Middle frontal gyrus (tissue), 1 donor: ENCODE measurements at regions not wholly inside any gene's neighbourhood (a gene's known extent, or its start where the extent isn't known, plus 50 kb on each side); places are given as distances from the start of the nearest gene placed in this dataset.
"Not testable (repeated sequence)": the region's sequence is repeated elsewhere in the genome, so short reads cannot be mapped to it uniquely, and the experiment has no call there.

Source experiments
- DNase-seq: peaks from one replicate; pipeline ENCODE4 v3.0.0-alpha.2; 2015; ENCODE audit warnings: low spot score; ENCODE audit errors: extremely low spot score

DNA sequence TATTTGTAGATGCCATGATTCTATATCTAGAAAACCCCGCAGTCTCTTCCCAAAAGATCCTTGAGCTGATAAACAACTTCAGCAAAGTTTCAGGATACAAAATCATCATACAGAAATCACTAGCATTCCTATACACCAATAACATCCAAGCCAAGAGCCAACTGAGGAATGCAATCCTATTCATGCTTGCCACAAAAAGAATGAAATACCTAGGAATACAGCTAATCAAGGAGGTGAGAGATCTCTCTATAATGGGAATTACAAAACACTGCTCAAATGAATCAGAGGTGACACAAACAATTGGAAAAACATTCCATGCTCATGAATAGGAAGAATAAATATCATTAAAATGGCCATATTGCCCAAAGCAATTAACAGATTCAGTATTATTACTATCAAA, 551.4 kb upstream of the SLC39A10 start:
- DNase-seq = no peak

DNA sequence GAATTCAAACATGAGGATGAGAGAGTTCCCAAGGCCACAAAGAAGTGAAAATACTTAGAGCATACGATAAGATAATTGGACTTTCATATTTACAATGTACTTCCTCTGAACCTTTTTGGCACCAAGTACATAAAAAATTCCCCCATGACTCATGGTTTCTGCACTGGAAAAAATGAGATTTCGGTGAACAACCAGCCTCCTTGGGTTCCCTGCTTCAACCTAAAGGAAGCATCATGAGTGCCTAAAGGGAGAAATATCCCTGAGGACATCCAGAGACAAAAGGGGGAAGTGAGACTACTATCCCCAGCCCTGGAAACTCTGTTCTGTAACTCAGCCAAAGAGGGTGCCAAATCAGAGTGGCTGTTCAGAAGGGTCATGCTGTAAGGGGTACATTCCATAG, 562.7 kb upstream of the SLC39A10 start:
- DNase-seq = no peak

DNA sequence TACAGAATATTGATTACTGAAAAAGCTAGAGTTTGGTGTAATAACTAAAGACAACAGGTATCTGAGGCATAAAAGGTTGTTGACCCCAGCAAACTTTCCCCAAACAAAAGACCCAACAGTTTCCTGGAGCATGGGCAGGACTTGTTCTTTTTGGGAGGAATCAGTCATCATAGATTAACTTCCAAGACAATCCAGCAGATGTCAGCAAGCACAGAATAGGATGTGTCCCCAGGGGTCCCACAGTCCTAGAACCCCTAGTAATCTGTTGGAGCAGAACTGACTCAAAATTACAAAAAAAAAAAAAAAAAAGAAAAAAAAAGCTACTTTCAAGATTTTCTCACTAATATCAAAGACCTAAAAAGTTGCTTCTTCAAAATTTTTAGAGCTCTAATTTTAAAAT, 564.7 kb upstream of the SLC39A10 start:
- DNase-seq = no peak

DNA sequence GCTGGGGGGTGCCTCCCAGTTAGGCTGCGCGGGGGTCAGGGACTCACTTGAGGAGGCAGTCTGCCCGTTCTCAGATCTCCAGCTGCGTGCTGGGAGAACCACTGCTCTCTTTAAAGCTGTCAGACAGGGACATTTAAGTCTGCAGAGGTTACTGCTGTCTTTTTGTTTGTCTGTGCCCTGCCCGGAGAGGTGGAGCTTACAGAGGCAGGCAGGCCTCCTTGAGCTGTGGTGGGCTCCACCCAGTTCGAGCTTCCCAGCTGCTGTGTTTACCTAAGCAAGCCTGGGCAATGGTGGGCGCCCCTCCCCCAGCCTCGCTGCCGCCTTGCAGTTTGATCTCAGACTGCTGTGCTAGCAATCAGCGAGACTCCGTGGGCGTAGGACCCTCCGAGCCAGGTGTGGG, 584.2 kb upstream of the SLC39A10 start:
- DNase-seq = not testable (repeated sequence)

DNA sequence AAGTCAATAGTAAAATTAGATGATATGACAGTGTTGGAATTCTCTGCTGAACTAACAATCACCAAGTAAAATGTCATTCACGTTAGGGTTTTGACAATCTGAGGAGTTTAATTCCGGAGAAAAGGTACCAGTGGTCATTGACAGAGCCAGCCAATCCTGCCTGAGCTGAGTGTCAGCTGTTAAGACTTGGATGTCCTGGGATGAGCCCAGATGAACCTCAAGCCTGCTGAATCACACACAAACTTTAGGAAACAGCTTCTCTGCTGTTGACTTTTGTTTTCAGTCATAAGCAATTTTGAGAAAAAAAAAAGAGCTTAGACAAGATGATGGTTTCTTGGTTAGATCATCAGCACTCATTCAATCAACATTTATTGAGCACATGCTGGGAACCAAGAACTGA, 600.0 kb upstream of the SLC39A10 start:
- DNase-seq = no peak

DNA sequence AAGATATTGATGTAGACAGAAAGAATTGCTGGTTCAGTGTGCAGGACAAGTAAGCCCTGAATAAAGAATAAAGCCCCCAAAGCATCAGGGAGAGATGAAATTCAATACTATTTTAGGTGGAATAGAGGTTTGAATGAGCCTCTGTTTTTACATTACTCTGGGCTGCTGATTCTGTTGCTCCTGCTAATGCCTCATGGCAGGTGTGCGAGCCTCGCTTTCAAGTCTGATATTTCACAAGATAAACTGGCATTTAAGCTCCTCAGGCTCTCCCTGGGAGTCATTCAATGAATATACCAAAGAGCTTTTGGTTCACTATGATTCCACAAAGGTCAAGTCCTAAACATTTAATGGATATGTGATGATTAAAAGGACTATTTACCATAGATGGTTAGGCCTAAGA, 601.0 kb upstream of the SLC39A10 start:
- no peak for DNase-seq

DNA sequence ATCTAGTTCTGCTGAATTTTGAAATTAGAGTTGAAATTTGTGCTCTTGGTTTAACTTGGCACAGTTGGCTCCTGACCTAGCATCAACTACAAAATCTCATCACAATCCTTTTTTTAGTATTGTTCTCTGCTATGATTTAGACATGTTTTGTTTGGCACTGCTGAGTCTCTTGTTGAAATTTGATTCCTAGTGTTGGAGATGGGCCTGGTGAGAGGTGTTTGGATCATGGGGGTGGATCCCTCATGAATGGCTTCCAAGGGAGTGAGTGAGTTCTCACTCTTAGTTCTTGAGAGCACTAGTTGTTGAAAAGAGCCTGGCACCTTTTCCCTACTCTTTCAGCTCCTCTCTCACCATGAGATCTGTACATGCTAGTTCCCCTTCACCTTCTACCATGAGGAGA, 605.6 kb upstream of the SLC39A10 start:
- no peak for DNase-seq

DNA sequence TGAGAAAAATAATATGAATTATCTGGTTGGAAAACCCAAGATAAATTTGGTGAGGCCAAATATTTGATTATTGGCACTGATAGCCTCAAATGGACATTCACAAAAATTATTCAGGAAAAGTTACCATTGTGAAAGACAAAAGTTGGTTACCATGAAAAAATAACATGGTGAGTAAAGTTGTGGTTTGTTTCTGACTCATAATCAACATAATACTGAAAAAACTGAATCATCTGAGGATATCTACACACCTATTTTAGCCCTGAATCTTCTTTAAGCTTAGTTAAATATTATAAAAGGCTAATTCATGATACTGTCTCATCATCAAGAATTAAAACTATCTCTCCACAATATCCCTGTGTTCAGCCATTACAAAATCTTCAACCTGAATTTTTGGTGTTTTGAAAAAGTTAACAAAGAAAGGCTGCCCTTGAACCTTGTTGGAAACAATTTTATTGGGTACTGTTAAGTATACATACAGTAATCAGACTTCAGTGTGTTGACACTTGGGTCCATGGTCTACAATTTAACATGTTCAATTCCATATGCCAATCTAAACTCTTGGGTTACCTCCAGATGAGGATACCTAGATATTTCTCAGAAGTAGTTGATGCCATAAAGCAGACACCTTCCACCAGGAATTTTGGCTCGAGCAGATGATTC, 607.5 kb upstream of the SLC39A10 start:
- DNase-seq = no peak

DNA sequence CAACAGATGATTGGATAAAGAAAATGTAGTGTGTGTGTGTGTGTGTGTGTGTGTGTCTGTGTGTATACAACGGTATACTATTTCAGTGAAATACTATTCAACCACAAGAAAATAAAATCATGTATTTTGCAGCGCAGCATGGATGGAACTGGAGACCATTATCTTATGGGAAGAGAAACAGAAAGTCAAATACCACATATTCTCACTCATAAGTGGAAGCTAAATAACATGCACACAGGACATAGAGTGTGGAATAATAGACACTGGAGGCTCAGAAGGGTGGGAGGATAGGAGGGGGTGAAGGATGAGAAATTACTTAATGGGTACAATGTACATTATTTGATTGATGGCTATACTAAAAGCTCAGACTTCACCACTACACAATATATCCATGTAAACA, 609.1 kb upstream of the SLC39A10 start:
- DNase-seq = no peak

DNA sequence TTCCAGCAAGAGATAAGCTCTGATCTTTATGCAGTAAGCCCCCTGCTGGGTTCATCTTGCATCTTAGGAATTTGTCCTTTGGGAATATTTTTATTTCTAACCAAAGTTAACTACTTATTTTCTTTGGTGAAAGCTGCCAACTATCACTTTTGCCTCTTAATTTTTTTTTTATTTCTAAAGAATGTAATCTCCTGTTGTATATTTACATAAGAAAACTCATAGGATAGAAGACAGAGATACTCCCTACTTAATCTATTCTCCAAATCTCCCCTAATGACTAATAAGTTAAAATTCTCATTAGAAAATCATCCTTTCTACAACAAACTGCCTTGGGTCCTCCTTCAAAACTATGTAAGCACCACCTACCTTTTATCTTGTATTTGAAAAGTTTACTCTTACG, 612.2 kb upstream of the SLC39A10 start:
- no peak for DNase-seq

DNA sequence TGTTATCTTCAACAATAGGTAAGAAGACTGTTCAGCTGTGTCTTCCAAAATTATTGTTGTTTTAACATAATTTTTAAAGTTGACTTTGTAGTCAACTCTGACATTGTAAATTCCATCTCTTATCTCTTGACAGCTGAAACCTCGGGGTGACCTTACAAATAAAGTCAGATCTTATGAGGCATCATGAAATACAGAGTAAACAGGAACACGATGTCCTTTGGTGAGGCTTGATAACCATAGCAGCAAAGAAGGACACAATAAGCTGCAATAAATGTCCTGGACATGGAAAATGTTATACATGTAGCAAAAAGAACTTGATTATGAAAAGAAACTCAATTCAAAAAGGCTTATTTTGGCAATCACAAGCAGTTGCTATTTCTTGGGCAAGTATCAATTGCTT, 618.9 kb upstream of the SLC39A10 start:
- DNase-seq = no peak

DNA sequence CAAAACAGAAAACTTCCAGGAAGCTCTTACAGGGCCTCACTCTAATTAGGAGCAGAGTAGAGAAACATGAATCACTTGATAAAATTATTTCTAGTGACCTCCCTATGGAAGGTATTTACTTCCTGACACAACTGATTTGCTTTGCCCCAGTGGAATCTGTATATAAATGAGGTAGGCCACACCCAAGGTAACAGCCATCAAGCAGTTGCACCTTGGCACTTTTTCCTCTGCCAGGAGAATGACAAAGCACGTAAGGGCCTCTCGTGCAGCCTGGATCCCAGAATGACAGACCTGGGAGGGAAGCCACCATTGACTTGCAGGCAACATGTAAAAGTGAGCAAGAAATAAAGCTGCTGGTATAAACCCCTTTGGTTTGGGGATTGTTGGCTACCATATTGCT, 620.0 kb upstream of the SLC39A10 start:
- DNase-seq = no peak

DNA sequence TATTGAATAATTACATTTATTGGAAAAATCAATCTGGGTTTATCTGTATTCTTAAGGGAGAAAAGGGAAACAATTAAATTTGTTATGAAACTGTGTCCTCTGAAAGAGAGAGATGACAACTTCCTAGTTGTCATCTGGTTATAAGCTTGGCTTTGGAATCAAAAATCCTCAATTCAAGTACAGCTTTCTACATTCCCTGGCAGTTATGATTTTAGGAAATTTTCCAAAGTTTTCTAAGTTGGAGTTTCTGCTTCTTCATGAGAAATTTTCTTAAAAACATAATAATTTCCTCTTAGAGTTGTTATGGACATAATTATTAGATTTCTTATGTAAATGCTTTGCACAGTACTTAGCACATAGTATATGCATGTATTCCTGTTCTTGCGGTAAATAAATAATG, 625.6 kb upstream of the SLC39A10 start:
- DNase-seq = no peak

DNA sequence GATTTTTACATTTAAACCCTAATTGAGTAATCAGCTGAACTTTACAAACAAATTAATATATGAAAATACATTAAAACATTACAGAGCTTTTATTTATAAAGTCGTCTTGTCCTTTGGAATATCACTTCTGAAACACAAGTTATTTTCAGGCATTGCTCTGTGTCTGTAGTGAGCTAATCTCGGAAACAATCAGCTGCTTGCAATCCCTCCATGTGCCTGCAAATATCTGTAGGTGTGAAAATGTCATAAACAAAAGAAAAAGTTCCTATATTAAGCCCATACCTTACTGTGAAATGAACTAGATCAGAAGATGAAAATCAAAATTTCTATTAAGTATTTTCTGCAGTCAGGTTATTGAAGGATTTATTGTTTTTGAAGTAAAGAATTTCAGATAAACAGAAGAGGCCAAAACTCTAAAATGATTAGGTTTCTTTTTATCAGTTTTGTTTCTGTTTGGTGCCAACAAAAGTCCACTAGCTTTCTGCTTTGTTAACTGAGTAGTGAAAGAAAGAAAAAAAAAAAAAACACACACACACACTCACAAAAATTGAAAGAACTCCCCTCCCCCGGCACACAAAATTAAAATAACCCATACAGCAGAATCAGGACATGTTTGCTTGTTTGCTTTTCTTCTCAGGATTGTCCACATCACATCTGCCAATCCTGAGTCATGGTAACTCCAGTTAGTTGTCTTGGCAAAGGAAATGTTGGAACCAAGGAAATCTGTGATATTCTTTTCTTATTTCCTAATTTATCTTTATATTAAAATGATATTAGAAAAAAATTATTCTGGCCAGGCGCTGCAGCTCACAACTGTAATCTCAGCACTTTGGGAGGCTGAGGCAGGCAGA, 627.0 kb upstream of the SLC39A10 start:
- no peak for DNase-seq

DNA sequence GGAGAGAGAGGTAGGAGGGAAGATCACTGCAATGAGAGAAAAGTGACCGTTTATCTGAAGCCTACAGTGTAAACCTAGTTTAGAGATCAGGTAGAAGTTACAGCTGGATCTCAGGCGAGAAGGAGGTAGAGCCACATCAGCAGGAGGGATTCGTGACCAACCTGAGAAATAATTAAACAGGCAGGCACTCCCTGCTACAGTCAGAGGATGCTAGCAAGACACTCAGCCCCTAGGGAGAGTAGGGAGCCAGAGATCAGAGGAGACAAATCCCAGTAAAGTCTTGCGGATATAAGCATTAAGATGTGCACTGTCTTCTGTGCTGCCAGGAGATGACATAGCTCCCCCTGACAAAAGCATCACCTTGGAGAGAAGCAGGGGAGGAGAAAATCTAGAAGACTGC, 629.1 kb upstream of the SLC39A10 start:
- DNase-seq = no peak

DNA sequence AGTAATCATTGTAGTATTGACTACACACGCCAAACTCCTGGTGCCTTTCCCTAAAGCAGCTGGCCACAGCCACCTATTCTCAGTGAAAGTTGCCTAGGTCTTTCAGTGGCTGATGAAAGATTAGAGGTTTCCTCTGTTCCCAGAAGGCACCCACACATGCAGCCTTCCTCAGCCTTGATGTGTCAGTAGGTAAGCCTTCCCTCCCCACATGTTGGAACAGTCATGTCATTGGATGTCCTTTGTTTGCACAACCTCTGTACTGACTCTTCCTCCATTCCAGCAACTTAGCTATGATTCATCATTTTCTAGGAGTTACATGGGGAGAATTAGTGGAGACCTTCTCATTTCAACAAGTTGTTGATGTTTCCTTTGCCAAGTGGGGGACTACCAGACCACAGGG, 630.8 kb upstream of the SLC39A10 start:
- DNase-seq = no peak

DNA sequence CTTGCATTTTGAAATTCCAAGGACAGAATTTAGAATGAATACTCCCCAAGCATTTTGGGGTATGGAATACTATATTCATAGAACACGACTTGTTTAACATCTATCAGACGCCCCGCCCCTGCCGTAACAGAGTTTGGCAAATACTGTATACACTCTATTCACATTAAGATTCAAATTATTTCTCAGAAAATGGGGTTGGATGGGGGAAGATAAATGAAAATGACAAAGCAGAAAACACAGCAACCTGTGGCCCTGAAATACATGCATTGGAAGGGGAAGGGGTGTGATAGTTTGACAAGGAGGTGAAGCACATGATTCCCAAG, 634.6 kb upstream of the SLC39A10 start:
- no peak for DNase-seq

DNA sequence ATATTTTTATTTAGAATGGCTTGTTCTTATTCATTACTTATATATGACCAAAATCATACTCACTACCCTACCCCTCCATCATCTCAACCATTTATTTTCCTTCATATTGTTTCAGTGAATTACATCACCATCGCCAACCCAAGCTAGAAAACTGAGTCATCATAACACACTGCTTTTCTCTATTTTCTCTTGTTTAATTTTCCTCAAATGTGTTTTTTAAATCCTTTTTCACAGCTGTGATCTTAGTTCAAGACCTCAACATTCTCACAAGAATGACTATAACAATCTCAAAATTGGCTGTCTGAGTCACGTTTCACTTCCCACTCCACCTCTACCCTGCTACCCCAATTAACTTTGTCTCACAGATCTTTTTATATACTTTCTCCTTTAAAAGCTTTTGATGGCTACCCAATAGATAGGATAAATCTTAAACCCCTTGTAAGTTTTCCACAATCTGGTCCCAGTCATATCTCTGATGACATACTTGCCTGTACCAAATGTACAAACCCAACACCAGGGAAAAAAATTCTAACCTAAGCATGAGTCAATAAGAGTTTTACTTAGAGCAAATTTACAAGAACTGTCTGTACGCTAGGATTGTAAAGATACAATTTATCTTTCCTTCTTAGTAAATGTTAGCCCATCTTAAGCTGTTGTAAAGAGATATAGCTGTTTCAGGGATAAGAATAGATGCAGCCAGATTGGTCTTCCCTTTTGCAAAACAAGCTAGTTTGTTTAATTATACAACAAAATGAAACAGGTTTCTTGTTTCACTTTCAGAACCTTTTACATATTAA, 635.1 kb upstream of the SLC39A10 start:
- no peak for DNase-seq

DNA sequence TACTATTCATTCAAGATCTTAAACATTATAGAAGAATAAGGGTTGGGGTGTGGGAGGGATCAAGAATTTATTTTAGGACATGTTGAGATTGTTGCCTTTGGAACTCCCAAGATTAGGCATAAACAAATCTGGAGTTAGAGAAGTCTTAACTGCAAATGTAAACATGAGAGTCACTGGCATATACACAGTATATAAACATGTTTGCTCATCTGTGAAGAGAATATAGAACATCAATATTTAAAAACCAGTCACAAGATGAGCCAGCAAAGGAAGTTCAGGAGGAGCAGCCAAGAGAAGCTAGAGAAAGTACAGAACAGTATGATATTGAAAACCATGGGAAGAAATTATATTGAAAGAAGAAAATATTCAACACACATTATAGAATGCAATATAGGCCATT, 638.6 kb upstream of the SLC39A10 start:
- DNase-seq = no peak

DNA sequence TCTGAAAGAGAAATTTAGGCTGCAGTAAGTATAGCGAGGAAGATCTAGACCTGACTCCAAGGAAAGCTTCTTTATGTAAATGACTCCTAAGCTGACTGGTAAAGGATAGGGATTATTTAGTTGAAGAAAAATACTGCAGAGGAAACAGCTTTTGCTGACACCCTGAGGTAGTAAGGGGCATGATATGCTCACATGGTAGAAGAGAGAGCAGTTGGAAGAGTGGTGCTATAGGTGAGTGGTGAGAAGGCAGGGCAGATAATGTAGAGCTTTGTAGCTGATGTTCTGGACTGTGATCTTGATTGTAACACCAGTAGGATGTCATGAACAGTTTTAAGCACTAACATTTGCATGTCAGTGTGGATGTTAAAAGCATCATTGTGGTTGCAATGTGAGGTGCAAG, 639.1 kb upstream of the SLC39A10 start:
- DNase-seq = no peak

DNA sequence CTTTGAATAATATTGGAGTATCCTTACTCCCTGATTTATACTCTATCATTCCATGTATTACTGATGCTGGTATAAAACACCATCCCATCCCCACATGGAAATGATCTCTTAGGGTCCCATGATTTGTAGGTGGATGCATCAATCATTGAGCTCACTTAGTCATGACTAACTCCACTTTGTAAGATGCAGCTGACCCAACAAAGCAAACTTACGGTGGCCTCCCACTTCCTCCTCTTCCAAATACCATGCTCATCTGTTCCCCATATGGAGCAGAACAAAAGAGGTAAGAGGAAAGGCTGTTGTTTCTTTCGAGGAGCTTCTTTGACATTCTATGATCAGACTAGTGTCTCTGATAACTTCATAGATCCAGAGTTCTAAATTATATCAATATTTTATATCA, 640.2 kb upstream of the SLC39A10 start:
- no peak for DNase-seq

DNA sequence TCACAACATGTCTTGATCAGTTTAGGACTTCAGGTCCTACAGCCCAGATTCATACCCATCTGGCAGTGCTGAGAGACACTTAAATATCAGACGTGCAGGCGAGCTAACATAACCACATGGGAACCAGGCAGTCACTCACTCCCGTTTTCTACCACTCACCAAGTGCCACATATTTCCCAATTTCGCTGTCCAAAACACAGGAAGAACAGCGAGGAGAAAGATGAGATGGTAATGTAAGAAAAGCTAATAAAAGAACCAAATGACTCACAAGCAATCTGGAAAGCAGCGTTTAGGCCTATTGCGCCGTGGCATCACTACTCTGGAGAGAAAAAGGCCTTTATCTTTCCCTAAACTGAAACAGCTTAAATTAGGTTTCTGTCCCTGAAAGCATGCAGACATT, 647.8 kb upstream of the SLC39A10 start:
- DNase-seq = peak; percentile 77
